Type B pancreatic cell (in vitro differentiated cells): ENCODE measurements at regions not wholly inside any gene's neighbourhood (a gene's known extent, or its start where the extent isn't known, plus 50 kb on each side); places are given as distances from the start of the nearest gene placed in this dataset.

Experiments used
- DNase-seq: peaks from one replicate; pipeline ENCODE4 v3.0.0; 2021; ENCODE audit warnings: mixed read lengths; ENCODE audit not compliant: unreplicated experiment; ENCODE audit errors: extremely low spot score
- H3K27ac Mint-ChIP-seq: 2 replicates; pipeline ENCODE4 v1.8.0; 2021; ENCODE audit warnings: mild to moderate bottlenecking, mixed read lengths
- H3K27me3 Mint-ChIP-seq: 2 replicates; pipeline ENCODE4 v1.8.0; 2021; ENCODE audit warnings: mixed read lengths
- H3K36me3 Mint-ChIP-seq: 2 replicates; pipeline ENCODE4 v1.8.0; 2021; ENCODE audit warnings: mixed read lengths
- H3K4me1 Mint-ChIP-seq: one replicate; pipeline ENCODE4 v1.8.0; 2021; ENCODE audit warnings: mixed read lengths; ENCODE audit not compliant: unreplicated experiment
- H3K4me3 Mint-ChIP-seq: 2 replicates; pipeline ENCODE4 v1.8.0; 2021; ENCODE audit warnings: mild to moderate bottlenecking, mixed read lengths
- H3K9me3 Mint-ChIP-seq: 2 replicates; pipeline ENCODE4 v1.8.0; 2021; ENCODE audit warnings: mixed read lengths
- CTCF ChIP-seq: fragments of 200-600 bp; sonication (generic); conservative IDR thresholded peaks from 2 replicates; pipeline ENCODE4 v1.5.0; 2021; ENCODE audit warnings: antibody characterized with exemption, mild to moderate bottlenecking

- Mint-ChIP-seq H3K27me3 (peaks cover 8% of the 10 kb centered on the region), H3K4me3 (no peak overlapping the region), H3K4me1 (no peaks in the 10 kb centered on the region), H3K36me3 (no peaks in the 10 kb centered on the region), H3K9me3 (peaks cover 4% of the 10 kb centered on the region), H3K27ac (no peak overlapping the region)
- no peak for TF ChIP-seq CTCF
- no peak for DNase-seq
Observed at GRCh38 chr14:82079553-82079952, 545.9 kb upstream of the SEL1L start.

GRCh38 chr14:82080370-82080769 lies 546.7 kb upstream of the SEL1L start:
- no peak overlapping the region for H3K4me3 Mint-ChIP-seq

GRCh38 chr14:82084813-82085212 lies 551.2 kb upstream of the SEL1L start:
- H3K9me3 Mint-ChIP-seq = no peaks in the 10 kb centered on the region
- no peak for TF ChIP-seq CTCF
- H3K27me3 Mint-ChIP-seq = no peaks in the 10 kb centered on the region
- no peaks in the 10 kb centered on the region for H3K36me3 Mint-ChIP-seq
- no peak for DNase-seq
- no peak overlapping the region for H3K4me3 Mint-ChIP-seq
- no peaks in the 10 kb centered on the region for H3K4me1 Mint-ChIP-seq
- no peak overlapping the region for H3K27ac Mint-ChIP-seq

More at GRCh38 chr14:82080370-82080769, 546.7 kb upstream of the SEL1L start:
- Mint-ChIP-seq H3K9me3 (peaks cover 4% of the 10 kb centered on the region), H3K27me3 (peaks cover 8% of the 10 kb centered on the region), H3K4me1 (no peaks in the 10 kb centered on the region), H3K27ac (no peak overlapping the region), H3K36me3 (no peaks in the 10 kb centered on the region)
- no peak for DNase-seq
- TF ChIP-seq CTCF = no peak

- H3K4me3 Mint-ChIP-seq = no peak overlapping the region
- DNase-seq = no peak
- H3K9me3 Mint-ChIP-seq = no peaks in the 10 kb centered on the region
- H3K27ac Mint-ChIP-seq = no peak overlapping the region
- H3K27me3 Mint-ChIP-seq = peaks cover 16% of the 10 kb centered on the region
- TF ChIP-seq CTCF = no peak
- H3K36me3 Mint-ChIP-seq = no peaks in the 10 kb centered on the region
- H3K4me1 Mint-ChIP-seq = no peaks in the 10 kb centered on the region
Observed at GRCh38 chr14:82091097-82091496, 557.4 kb upstream of the SEL1L start.

- Mint-ChIP-seq H3K27ac (no peak overlapping the region), H3K36me3 (no peaks in the 10 kb centered on the region), H3K4me3 (no peak overlapping the region), H3K9me3 (no peaks in the 10 kb centered on the region), H3K4me1 (no peaks in the 10 kb centered on the region), H3K27me3 (peaks cover 16% of the 10 kb centered on the region)
- DNase-seq = no peak
- no peak for TF ChIP-seq CTCF
Observed at GRCh38 chr14:82094829-82095345, 561.2 kb upstream of the SEL1L start.

- Mint-ChIP-seq H3K9me3 (no peaks in the 10 kb centered on the region), H3K36me3 (no peaks in the 10 kb centered on the region), H3K27me3 (no peaks in the 10 kb centered on the region), H3K27ac (no peak overlapping the region), H3K4me3 (no peak overlapping the region), H3K4me1 (no peaks in the 10 kb centered on the region)
- no peak for TF ChIP-seq CTCF
- no peak for DNase-seq
Observed at GRCh38 chr14:82104013-82104412, 570.4 kb upstream of the SEL1L start.
